Body of pancreas (tissue), 4 donors: ENCODE measurements at regions not wholly inside any gene's neighbourhood (a gene's known extent, or its start where the extent isn't known, plus 50 kb on each side); places are given as distances from the start of the nearest gene placed in this dataset.
"Not testable (repeated sequence)": the region's sequence is repeated elsewhere in the genome, so short reads cannot be mapped to it uniquely, and the experiment has no call there.

Experiments used
- POLR2A ChIP-seq, 3 donors: fragments of 450-650 bp; IDR thresholded peaks; one replicate each; pipeline ENCODE4 v1.6.1; 2016; ENCODE audit warnings: antibody characterized with exemption in 3 of 3, mild to moderate bottlenecking in 2 of 3
- TF ChIP-seq, protein P1 (sequence below), 7 experiments: fragments of 450-650 bp in 4 of 7; fragments of 200-600 bp in 3 of 7; sonication (generic) in 3 of 7; IDR thresholded peaks; one replicate each; pipeline ENCODE4 v1.5.1; 2016 to 2019; ENCODE audit warnings: antibody characterized with exemption in 7 of 7

DNA sequence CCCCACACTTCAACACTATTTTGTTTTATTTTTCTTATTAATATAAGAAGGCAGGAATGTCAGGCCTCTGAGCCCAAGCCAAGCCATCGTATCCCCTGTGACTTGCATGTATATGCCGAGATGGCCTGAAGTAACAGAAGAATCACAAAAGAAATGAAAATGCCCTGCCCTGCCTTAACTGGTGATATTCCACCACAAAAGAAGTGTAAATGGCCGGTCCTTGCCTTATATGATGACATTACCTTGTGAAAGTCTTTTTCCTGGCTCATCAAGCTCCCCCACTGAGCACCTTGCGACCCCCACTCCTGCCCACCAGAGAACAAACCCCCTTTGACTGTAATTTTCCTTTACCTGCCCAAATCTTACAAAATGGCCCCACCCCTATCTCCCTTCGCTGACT lies 272.6 kb downstream of the SATB2 start:
- TF ChIP-seq POLR2A (IDR thresholded peaks at IDR 0.05), result not testable (repeated sequence)
- TF ChIP-seq, protein P1, sequence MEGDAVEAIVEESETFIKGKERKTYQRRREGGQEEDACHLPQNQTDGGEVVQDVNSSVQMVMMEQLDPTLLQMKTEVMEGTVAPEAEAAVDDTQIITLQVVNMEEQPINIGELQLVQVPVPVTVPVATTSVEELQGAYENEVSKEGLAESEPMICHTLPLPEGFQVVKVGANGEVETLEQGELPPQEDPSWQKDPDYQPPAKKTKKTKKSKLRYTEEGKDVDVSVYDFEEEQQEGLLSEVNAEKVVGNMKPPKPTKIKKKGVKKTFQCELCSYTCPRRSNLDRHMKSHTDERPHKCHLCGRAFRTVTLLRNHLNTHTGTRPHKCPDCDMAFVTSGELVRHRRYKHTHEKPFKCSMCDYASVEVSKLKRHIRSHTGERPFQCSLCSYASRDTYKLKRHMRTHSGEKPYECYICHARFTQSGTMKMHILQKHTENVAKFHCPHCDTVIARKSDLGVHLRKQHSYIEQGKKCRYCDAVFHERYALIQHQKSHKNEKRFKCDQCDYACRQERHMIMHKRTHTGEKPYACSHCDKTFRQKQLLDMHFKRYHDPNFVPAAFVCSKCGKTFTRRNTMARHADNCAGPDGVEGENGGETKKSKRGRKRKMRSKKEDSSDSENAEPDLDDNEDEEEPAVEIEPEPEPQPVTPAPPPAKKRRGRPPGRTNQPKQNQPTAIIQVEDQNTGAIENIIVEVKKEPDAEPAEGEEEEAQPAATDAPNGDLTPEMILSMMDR (IDR thresholded peaks at IDR 0.05), result not testable (repeated sequence)
